DMS114 treated with DMSO at 0.1 percent for 48 hours (cell line): ENCODE measurements at regions not wholly inside any gene's neighbourhood (a gene's known extent, or its start where the extent isn't known, plus 50 kb on each side); places are given as distances from the start of the nearest gene placed in this dataset.
"Not testable (repeated sequence)": the region's sequence is repeated elsewhere in the genome, so short reads cannot be mapped to it uniquely, and the experiment has no call there.

Experiments
- DNase-seq: peaks from one replicate; lab custom pipeline; 2025; ENCODE audit not compliant: unreplicated experiment; lab: John Stamatoyannopoulos, UW

DNA sequence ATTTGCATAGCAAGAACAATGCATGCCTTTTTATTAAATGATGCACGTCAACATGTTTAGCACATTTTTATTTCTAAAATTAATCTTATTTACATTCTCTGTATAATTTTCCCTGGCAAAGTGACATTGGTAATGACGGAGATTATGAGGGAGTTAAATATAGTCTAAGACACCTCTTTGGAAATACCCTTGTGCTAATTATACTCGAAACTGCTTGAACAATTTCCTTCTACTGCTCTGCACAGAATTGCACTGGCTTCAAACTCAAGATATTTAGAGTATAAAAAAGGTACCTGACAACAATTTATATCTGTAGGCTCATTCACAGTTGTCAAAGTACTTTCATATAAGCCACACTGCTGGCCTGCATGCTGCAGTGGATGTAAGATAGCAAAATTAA lies 602.7 kb downstream of the NXPH1 start:
- no peak for DNase-seq

- no peak for DNase-seq
These were observed 637.9 kb downstream of the NXPH1 start for GRCh38 chr7:9071160-9071762.

GRCh38 chr7:9075774-9076173 lies 642.4 kb downstream of the NXPH1 start:
- not testable (repeated sequence) for DNase-seq

- no peak for DNase-seq
These were observed 648.8 kb downstream of the NXPH1 start for GRCh38 chr7:9082203-9082602.

GRCh38 chr7:9083837-9084236 lies 650.4 kb downstream of the NXPH1 start:
- DNase-seq, result no peak

- no peak for DNase-seq
These were observed 657.9 kb downstream of the NXPH1 start for GRCh38 chr7:9091282-9091681.

- DNase-seq, result no peak
These were observed 664.2 kb downstream of the NXPH1 start for GRCh38 chr7:9097565-9098060.

DNA sequence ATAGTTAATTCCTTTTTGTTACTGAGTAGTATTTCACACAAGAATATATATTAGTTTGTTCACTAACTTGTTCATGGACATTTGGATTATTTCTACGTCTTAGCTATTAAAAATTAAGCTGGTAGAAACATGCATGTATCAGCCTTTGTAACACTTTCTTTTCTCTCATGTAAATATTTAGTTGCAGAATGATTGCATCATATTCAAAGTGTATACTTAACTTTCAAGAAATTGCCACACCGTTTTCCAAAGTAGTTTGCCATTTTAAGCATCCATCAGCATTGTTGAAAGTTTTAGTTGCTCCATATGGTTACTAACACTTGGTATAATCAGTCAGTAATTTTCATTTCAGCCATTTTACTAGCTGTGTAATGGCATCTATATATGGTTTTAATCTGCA lies 666.9 kb downstream of the NXPH1 start:
- DNase-seq, result no peak

- no peak for DNase-seq
These were observed 669.4 kb downstream of the NXPH1 start for GRCh38 chr7:9102846-9103245.

- no peak for DNase-seq
These were observed 673.3 kb downstream of the NXPH1 start for GRCh38 chr7:9106747-9107146.

DNA sequence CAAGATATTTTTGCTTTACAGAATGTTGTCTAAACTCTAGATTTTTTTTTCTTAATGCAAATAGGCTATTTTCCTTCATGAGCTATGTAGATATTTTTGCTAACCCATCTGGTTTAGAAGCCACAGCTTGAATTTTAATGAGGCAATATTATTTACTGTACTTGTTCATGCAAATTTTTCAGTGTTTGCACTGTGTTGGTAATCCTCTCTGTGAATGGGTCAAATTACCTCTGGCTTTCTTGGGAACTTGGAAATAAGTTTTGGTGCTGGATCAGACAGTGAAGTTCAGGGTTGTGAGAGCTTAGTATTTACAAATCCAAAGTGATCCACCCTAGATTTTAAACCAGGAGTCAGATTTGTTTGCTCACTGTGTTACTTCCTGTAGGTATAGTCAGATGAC lies 686.9 kb downstream of the NXPH1 start:
- DNase-seq, result no peak

DNA sequence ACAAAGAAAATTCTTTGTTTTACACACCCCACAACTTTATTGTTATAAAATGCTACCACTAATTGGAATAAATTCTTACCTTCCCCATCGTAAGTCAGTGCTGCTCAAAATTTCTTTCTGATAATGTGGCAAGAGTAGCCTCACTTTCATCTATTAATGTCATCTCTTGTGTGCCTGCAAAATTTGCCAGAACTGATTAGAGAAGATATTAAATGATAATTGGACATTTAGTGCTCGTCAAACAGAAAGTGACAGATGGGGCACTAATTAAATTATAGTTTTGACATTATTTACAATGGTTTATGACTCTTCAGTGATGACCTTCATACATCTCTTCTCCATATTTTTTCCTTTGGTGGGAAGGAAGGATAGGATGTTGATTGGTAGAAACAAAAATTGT lies 690.9 kb downstream of the NXPH1 start:
- DNase-seq, result no peak

DNA sequence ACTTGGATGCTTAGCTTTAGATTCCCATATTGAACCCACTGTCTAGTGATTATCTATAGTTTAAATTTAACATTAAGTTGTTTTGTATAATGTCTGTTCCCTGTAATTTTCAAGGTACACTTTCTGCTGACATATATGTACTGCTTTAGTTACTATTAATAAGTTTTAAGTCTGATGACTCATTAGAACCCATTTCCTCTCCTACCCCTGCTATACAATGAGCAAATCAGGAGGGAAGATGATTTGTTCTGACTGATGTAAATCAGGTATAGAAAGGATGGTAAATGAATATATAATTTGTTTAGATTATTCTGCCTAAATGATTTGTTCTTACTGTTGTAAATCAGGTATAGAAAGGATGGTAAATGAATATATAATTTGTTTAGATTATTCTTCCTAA lies 691.8 kb downstream of the NXPH1 start:
- DNase-seq, result no peak

DNA sequence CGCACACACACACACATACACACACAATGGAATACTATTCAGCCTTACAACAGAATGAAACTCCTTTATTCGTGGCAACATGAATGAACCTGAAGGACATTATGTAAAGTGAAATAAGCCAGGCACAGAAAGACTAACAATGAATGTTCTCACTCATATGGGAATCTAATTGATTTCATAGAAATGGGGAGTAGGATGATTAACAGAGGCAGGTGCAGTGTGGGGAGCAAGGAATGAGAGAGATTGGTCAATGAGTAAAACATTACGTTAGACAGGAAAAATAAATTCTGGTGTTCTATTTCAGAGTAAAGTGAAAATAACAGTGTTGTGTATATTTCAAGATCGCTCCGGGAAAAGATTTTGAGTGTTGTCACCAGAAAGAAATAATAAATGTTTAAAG lies 694.5 kb downstream of the NXPH1 start:
- DNase-seq, result no peak

GRCh38 chr7:9148687-9149086 lies 715.3 kb downstream of the NXPH1 start:
- no peak for DNase-seq

- no peak for DNase-seq
These were observed 716.2 kb downstream of the NXPH1 start for GRCh38 chr7:9149499-9150082.

DNA sequence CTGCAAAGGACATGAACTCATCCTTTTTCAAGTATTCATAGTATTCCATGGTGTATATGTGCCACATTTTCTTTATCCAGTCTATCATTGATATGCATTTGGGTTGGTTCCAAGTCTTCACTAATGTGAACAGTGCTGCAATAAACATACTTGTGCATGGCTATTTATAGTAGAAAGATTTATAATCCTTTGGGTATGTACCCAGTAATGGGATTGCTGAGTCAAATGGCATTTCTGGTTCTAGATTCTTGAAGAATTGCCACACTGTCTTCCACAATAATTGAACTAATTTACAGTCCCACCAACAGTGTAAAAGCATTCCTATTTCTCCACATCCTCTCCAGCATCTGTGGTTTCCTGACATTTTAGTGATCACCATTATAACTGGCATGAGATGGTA lies 730.3 kb downstream of the NXPH1 start:
- DNase-seq, result not testable (repeated sequence)

GRCh38 chr7:9175871-9176270 lies 742.5 kb downstream of the NXPH1 start:
- DNase-seq, result no peak

DNA sequence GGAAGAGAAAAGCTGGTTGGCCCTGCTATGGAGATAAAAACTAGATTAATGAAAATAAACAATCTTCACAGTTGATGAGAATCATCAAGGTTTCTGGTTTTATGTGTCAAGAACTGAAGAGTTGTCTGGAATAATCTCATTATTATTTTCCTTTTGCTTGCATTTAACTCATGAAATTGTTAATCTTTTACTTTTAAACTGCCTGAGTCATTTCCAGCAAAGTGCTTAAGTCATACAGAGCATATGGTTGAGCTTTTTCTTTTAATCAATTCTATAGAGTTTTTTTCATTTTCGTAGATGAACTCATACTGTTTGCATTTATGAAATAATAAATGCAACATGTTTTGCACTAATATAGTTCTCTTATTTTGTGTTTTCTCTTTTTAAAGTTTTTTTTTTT lies 747.9 kb downstream of the NXPH1 start:
- no peak for DNase-seq

GRCh38 chr7:9186730-9187129 lies 753.3 kb downstream of the NXPH1 start:
- DNase-seq, result no peak

- no peak for DNase-seq
These were observed 756.3 kb downstream of the NXPH1 start for GRCh38 chr7:9189703-9190102.

GRCh38 chr7:9192969-9193368 lies 759.6 kb downstream of the NXPH1 start:
- DNase-seq, result no peak

GRCh38 chr7:9200626-9201025 lies 767.2 kb downstream of the NXPH1 start:
- DNase-seq, result no peak
